GM23338 (cell line): ENCODE measurements at regions not wholly inside any gene's neighbourhood (a gene's known extent, or its start where the extent isn't known, plus 50 kb on each side); places are given as distances from the start of the nearest gene placed in this dataset.

Experiments used
- ATAC-seq: fragments of 200-7000 bp; cut with Tn5 transposase; 3 replicates; pipeline ENCODE4 v1.9.1; 2020
- DNase-seq: peaks from one replicate; pipeline ENCODE4 v3.0.0-alpha.2; 2015; ENCODE audit warnings: low spot score
- H2AFZ ChIP-seq: fragments of 200-600 bp; sonication (generic); 2 replicates; pipeline ENCODE4 v1.8.0; 2016; ENCODE audit warnings: antibody characterized with exemption, mild to moderate bottlenecking, moderate library complexity
- H3F3A ChIP-seq: fragments of 200-600 bp; sonication (generic); replicated peaks from 2 replicates; pipeline ENCODE4 v1.8.0; 2017; ENCODE audit warnings: antibody characterized with exemption, mixed run types, low read depth
- H3K27ac ChIP-seq: fragments of 200-600 bp; sonication (generic); 2 replicates; pipeline ENCODE4 v1.6.1; 2016; ENCODE audit warnings: low read depth
- H3K27me3 ChIP-seq: fragments of 200-600 bp; sonication (generic); 2 replicates; pipeline ENCODE4 v1.8.0; 2016; ENCODE audit warnings: mild to moderate bottlenecking, mixed run types, moderate library complexity; ENCODE audit not compliant: insufficient read depth
- H3K36me3 ChIP-seq: fragments of 200-600 bp; sonication (generic); 2 replicates; pipeline ENCODE4 v1.8.0; 2016; ENCODE audit warnings: mild to moderate bottlenecking; ENCODE audit not compliant: insufficient read depth
- H3K4me1 ChIP-seq: fragments of 200-600 bp; sonication (generic); 2 replicates; pipeline ENCODE4 v1.8.0; 2016; ENCODE audit warnings: mild to moderate bottlenecking, moderate library complexity; ENCODE audit not compliant: insufficient read depth
- H3K4me2 ChIP-seq: fragments of 200-600 bp; sonication (generic); 2 replicates; pipeline ENCODE4 v1.7.1; 2017; ENCODE audit warnings: mixed run types
- H3K4me3 ChIP-seq: fragments of 200-600 bp; sonication (generic); 2 replicates; pipeline ENCODE4 v1.6.1; 2016; ENCODE audit warnings: mixed run types
- H3K79me2 ChIP-seq: fragments of 200-600 bp; sonication (generic); replicated peaks from 2 replicates; pipeline ENCODE4 v1.8.0; 2017; ENCODE audit warnings: mild to moderate bottlenecking; ENCODE audit not compliant: insufficient read depth
- H3K9me2 ChIP-seq: fragments of 200-600 bp; sonication (generic); 2 replicates; pipeline ENCODE4 v1.8.0; 2017; ENCODE audit not compliant: insufficient read depth
- H4K20me1 ChIP-seq: fragments of 200-600 bp; sonication (generic); replicated peaks from 2 replicates; pipeline ENCODE4 v1.8.0; 2017; ENCODE audit warnings: mild to moderate bottlenecking; ENCODE audit not compliant: insufficient read depth
- H3K27ac Mint-ChIP-seq: 2 replicates; pipeline ENCODE4 v1.8.0; 2020; ENCODE audit warnings: inconsistent platforms, mild to moderate bottlenecking, moderate library complexity, mixed read lengths
- H3K27me3 Mint-ChIP-seq: 3 replicates; pipeline ENCODE4 v1.8.0; 2022; ENCODE audit warnings: low read depth, mild to moderate bottlenecking, moderate library complexity, mixed read lengths, inconsistent platforms; ENCODE audit not compliant: insufficient read depth, poor library complexity
- H3K36me3 Mint-ChIP-seq: 3 replicates; pipeline ENCODE4 v1.8.0; 2021; ENCODE audit warnings: low read depth, mild to moderate bottlenecking, inconsistent platforms, moderate library complexity, mixed read lengths
- H3K4me1 Mint-ChIP-seq: 3 replicates; pipeline ENCODE4 v1.8.0; 2020; ENCODE audit warnings: mild to moderate bottlenecking, inconsistent platforms, mixed read lengths
- H3K4me3 Mint-ChIP-seq: 3 replicates; pipeline ENCODE4 v1.8.0; 2021; ENCODE audit warnings: moderate library complexity, mild to moderate bottlenecking, inconsistent platforms, mixed read lengths
- H3K9me3 Mint-ChIP-seq: 3 replicates; pipeline ENCODE4 v1.8.0; 2020; ENCODE audit warnings: moderate library complexity, mild to moderate bottlenecking, inconsistent platforms, mixed read lengths
- EZH2 ChIP-seq: fragments of 200-600 bp; sonication (generic); IDR thresholded peaks from one replicate; pipeline ENCODE4 v1.8.0; 2017; ENCODE audit warnings: antibody characterized with exemption, mild to moderate bottlenecking, low read depth; ENCODE audit not compliant: unreplicated experiment
- EZH2phosphoT487 ChIP-seq: fragments of 200-600 bp; sonication (generic); IDR thresholded peaks from one replicate; pipeline ENCODE4 v1.8.1; 2018; ENCODE audit warnings: antibody characterized with exemption; ENCODE audit not compliant: unreplicated experiment
- JUNB ChIP-seq: IDR thresholded peaks from one replicate; pipeline ENCODE4 v1.6.1; 2016; ENCODE audit warnings: antibody characterized with exemption; ENCODE audit not compliant: unreplicated experiment
- NANOG ChIP-seq: IDR thresholded peaks from 2 replicates; pipeline ENCODE4 v1.6.1; 2016; ENCODE audit warnings: antibody characterized with exemption, borderline replicate concordance
- POLR2AphosphoS5 ChIP-seq: IDR thresholded peaks from 2 replicates; pipeline ENCODE4 v1.6.1; 2016; ENCODE audit warnings: antibody characterized with exemption, low read depth
- STAT1 ChIP-seq: IDR thresholded peaks from one replicate; pipeline ENCODE4 v1.6.1; 2016; ENCODE audit warnings: antibody characterized with exemption; ENCODE audit not compliant: unreplicated experiment
- ZNF331 ChIP-seq: fragments of 250-450 bp; sonication (Bioruptor Pico); IDR thresholded peaks from 2 replicates; pipeline ENCODE4 v1.5.0; 2020; ENCODE audit warnings: low read depth, mild to moderate bottlenecking, moderate library complexity
- ZNF462 ChIP-seq: fragments of 250-450 bp; sonication (Bioruptor Pico); IDR thresholded peaks from 2 replicates; pipeline ENCODE4 v1.5.0; 2020; ENCODE audit warnings: mild to moderate bottlenecking, moderate library complexity
- TF ChIP-seq, protein P1 (sequence below): IDR thresholded peaks from 2 replicates; pipeline ENCODE4 v1.6.1; 2016; ENCODE audit warnings: antibody characterized with exemption

DNA sequence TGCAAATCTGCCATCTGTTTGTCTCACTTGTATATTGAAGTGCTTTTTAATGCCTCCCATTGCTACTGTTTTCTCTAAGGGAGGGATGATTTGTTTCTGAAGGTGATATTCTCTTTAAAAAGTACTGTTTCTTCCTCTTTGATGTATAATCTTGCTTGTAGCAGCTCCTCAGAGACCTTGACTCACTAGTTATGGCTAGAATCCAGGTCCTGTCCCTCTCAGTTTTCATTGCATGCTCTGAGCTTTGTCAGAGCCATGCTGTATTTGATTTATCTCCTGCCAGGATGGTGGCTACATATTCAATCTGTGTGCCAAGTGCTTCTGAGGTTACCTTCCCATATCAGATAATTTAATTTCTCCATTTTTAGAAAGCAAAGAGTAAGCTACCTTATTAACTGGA is 56.0 kb downstream of the GLUD2 start (continued):
- TF ChIP-seq ZNF462 (no peak), ZNF331 (CRISPR knock-in tag) (no peak), JUNB (no peak), STAT1 (no peak), NANOG (no peak), EZH2phosphoT487 (no peak), POLR2AphosphoS5 (no peak), EZH2 (no peak)

DNA sequence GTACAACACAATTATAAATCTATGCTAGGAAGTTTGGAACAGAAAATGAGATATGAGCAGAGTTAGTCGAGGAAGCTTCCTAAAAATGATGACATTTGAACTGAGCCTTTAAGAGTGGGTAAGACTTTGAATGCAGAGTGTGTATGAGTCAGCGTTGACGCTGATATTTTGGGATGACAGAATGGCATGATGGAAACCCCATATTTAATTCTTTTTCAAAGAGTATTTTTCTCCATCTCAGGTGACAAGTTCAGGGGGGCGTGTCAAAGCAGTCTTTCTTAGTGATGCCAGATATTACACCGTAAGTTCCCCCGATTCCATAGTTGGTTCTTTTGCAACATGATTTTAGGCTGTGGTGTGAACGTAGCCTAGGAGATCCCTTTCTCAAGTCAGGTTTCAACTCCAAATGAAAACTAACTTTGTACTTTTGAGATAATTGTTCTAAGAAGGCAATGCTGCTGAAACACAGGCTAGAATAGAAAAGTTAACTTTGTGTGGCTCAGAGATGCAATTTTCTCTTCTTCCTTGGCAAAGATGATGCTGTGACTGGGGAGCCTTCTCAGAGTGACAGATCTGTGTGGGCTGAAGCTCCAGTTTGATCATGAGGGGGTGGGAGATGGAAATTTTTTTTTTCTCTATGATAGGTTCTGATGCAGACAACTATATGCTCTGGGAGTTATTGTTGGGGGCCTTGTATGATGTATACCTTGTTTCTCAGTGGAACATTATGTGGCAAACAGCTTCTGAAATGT is 59.2 kb downstream of the GLUD2 start:
- Histone ChIP-seq H3K27me3 (no peaks in the 10 kb centered on the region), H3F3A (no peaks in the 10 kb centered on the region)
- no peak overlapping the region for H3K4me3 Mint-ChIP-seq
- TF ChIP-seq, protein P1, sequence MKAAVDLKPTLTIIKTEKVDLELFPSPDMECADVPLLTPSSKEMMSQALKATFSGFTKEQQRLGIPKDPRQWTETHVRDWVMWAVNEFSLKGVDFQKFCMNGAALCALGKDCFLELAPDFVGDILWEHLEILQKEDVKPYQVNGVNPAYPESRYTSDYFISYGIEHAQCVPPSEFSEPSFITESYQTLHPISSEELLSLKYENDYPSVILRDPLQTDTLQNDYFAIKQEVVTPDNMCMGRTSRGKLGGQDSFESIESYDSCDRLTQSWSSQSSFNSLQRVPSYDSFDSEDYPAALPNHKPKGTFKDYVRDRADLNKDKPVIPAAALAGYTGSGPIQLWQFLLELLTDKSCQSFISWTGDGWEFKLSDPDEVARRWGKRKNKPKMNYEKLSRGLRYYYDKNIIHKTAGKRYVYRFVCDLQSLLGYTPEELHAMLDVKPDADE = no peak
- TF ChIP-seq ZNF462 = no peak

More for the DNA sequence above, 59.2 kb downstream of the GLUD2 start:
- H4K20me1 ChIP-seq = no peaks in the 10 kb centered on the region
- H3K36me3 ChIP-seq = no peaks in the 10 kb centered on the region
- Mint-ChIP-seq H3K27ac (no peak overlapping the region), H3K36me3 (no peaks in the 10 kb centered on the region), H3K4me1 (no peaks in the 10 kb centered on the region), H3K9me3 (no peaks in the 10 kb centered on the region; the same call in 1 of the 3 replicates), H3K27me3 (no peaks in the 10 kb centered on the region)
- H3K79me2 ChIP-seq = no peaks in the 10 kb centered on the region
- no peak for DNase-seq
- no peak overlapping the region for H3K27ac ChIP-seq
- no peaks in the 10 kb centered on the region for H3K4me1 ChIP-seq
- no peaks in the 10 kb centered on the region for H3K9me2 ChIP-seq
- no peak overlapping the region for H3K4me2 ChIP-seq
- ATAC-seq = no peak
- no peak overlapping the region for H3K4me3 ChIP-seq
- H2AFZ ChIP-seq = no peak overlapping the region
